ENCODE measurements at regions not wholly inside any gene's neighbourhood (a gene's known extent, or its start where the extent isn't known, plus 50 kb on each side); places are given as distances from the start of the nearest gene placed in this dataset.

DNA sequence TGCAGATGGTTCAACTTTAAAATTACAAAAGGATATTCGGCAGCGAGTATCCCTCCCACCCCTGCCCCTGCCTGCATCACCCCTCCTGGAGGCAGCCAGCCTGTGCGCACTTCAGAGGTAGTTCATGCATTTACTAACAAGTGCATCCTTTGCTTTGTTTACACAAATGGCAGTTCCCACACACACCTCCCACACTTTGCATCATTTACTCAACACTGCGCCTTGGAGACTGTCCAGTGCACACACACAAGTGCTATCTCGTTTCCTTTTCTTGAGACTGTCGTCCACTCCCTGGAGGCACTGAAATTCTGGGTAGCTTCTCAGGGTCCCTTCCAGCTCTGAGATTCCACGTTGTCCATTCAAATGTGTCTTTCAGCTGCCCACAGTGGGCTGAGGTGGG lies 53.1 kb upstream of the VSX1 start:
- H3K9ac ChIP-seq (ENCODE audit: low read length in 3 of 3): no peak overlapping the region
- peaks cover 0 to 1% (median 0%) of the 10 kb centered on the region in 3 donors for H3K9me3 ChIP-seq (ENCODE audit: control insufficient read depth in 2 of 3, insufficient read depth in 1 of 3, low read length in 3 of 3)
- no peaks in the 10 kb centered on the region for H3K27me3 ChIP-seq (ENCODE audit: control insufficient read depth, insufficient read depth, low read length)
- FAIRE-seq (no peak), DNase-seq (no peak)
- H3K4me3 ChIP-seq (ENCODE audit: low read length in 3 of 3): no peak overlapping the region
- H3K36me3 ChIP-seq (ENCODE audit: control insufficient read depth in 2 of 3, insufficient read depth in 3 of 3, low read length in 3 of 3): no peaks in the 10 kb centered on the region
- H3K4me1 ChIP-seq (ENCODE audit: control insufficient read depth in 2 of 3, insufficient read depth in 2 of 3, low read depth in 1 of 3, low read length in 3 of 3): no peaks in the 10 kb centered on the region
- TF ChIP-seq, protein P1, sequence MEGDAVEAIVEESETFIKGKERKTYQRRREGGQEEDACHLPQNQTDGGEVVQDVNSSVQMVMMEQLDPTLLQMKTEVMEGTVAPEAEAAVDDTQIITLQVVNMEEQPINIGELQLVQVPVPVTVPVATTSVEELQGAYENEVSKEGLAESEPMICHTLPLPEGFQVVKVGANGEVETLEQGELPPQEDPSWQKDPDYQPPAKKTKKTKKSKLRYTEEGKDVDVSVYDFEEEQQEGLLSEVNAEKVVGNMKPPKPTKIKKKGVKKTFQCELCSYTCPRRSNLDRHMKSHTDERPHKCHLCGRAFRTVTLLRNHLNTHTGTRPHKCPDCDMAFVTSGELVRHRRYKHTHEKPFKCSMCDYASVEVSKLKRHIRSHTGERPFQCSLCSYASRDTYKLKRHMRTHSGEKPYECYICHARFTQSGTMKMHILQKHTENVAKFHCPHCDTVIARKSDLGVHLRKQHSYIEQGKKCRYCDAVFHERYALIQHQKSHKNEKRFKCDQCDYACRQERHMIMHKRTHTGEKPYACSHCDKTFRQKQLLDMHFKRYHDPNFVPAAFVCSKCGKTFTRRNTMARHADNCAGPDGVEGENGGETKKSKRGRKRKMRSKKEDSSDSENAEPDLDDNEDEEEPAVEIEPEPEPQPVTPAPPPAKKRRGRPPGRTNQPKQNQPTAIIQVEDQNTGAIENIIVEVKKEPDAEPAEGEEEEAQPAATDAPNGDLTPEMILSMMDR (IDR thresholded peaks at IDR 0.05; ENCODE audit: borderline replicate concordance, extremely low read depth, insufficient read depth): no peak
- intact Hi-C loops (cut with DNase I): no loop called here
- no peak overlapping the region for H3K27ac ChIP-seq (ENCODE audit: low read depth in 2 of 2, low read length in 2 of 2)

DNA sequence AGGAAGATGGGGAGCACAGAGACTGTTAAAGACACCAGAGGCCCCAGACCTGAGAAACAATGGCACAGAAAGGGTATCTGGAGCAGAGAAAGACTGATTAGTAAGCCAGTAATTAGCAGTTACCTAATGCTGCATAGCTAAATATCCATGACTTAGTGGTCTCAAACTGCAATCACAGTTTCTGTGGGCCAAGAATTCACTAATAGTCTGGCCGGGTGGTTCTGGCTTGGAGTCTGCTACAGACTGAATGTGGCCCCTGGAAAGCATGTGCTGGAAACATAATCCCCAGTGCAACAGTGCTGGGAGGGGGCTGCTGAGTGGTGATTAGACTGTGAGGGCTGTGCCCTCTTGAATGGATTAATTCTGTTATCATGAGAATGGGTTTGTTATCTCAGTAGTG lies 54.1 kb upstream of the VSX1 start:
- H3K36me3 ChIP-seq (ENCODE audit: control insufficient read depth in 2 of 3, insufficient read depth in 3 of 3, low read length in 3 of 3): no peaks in the 10 kb centered on the region
- intact Hi-C loops (cut with DNase I): no loop called here

DNA sequence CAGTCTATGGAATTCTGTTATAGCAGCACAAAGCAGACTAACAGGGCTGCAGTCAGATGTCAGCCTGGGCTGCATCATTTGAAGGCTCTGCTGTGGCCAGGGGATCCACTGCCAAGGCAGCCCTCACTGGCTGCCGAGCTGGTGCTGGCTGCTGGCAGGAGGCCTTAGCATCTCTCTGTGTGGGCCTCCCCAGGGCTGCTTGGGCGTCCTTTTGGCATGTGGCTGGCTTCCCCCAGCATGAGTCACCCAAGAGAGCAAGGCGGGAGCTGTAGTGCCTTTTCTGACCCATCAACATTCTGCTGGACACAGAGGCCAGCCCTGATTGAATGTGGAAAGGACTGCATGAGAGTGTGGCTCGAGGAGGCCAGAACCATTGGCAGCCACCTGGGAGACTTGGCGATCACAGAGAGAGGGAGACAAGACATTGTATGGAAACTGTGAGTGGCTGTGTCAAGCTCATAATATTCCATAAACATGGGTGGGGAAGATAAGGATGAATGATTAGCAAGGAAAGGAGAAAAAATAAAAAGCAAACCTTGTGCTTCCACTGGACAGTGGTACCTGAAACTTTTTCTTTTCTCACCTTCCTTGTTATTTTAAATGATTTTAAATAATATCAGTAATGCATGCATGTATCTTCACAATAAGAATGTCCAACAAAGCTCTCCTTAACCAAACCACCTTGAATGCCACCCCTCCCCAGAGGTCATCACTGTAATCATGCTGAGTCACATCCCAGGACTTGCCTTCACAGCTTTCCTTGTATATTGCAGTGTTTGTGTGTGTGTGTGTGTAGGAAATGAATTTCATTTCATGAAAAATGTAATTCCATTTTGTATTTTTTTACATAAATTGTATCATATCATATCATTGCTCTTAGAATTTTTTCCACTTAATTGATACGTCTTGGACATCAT lies 55.0 kb upstream of the VSX1 start:
- no peak for FAIRE-seq

More for the DNA sequence above, 54.1 kb upstream of the VSX1 start:
- no peaks in the 10 kb centered on the region for H3K4me1 ChIP-seq (ENCODE audit: control insufficient read depth in 2 of 3, insufficient read depth in 2 of 3, low read depth in 1 of 3, low read length in 3 of 3)
- no peak overlapping the region for H3K9ac ChIP-seq (ENCODE audit: low read length in 3 of 3)
- no peak for DNase-seq
- no peak for FAIRE-seq
- H3K4me3 ChIP-seq (ENCODE audit: low read length in 3 of 3): no peak overlapping the region
- H3K9me3 ChIP-seq (ENCODE audit: control insufficient read depth in 2 of 3, insufficient read depth in 1 of 3, low read length in 3 of 3): peaks cover 0 to 1% (median 0%) of the 10 kb centered on the region in 3 donors
- TF ChIP-seq, protein P1 (IDR thresholded peaks at IDR 0.05; ENCODE audit: borderline replicate concordance, extremely low read depth, insufficient read depth): no peak
- H3K27me3 ChIP-seq (ENCODE audit: control insufficient read depth, insufficient read depth, low read length): no peaks in the 10 kb centered on the region
- H3K27ac ChIP-seq (ENCODE audit: low read depth in 2 of 2, low read length in 2 of 2): no peak overlapping the region

More for the DNA sequence above, 55.0 kb upstream of the VSX1 start:
- Histone ChIP-seq H3K9ac (ENCODE audit: low read length in 3 of 3) (no peak overlapping the region), H3K27ac (ENCODE audit: low read depth in 2 of 2, low read length in 2 of 2) (no peak overlapping the region), H3K27me3 (ENCODE audit: control insufficient read depth, insufficient read depth, low read length) (no peaks in the 10 kb centered on the region), H3K4me3 (ENCODE audit: low read length in 3 of 3) (no peak overlapping the region), H3K9me3 (ENCODE audit: control insufficient read depth in 2 of 3, insufficient read depth in 1 of 3, low read length in 3 of 3) (peaks cover 0 to 1% (median 0%) of the 10 kb centered on the region in 3 donors), H3K4me1 (ENCODE audit: control insufficient read depth in 2 of 3, insufficient read depth in 2 of 3, low read depth in 1 of 3, low read length in 3 of 3) (no peaks in the 10 kb centered on the region), H3K36me3 (ENCODE audit: control insufficient read depth in 2 of 3, insufficient read depth in 3 of 3, low read length in 3 of 3) (no peaks in the 10 kb centered on the region)
- no peak for DNase-seq
- TF ChIP-seq, protein P1 (IDR thresholded peaks at IDR 0.05; ENCODE audit: borderline replicate concordance, extremely low read depth, insufficient read depth): no peak
- intact Hi-C loops (cut with DNase I): no loop called here

All from kidney (tissue), 13 donors.